Jurkat, Clone E6-1 (cell line): ENCODE measurements at regions not wholly inside any gene's neighbourhood (a gene's known extent, or its start where the extent isn't known, plus 50 kb on each side); places are given as distances from the start of the nearest gene placed in this dataset.

ENCODE experiments used
- DNase-seq: peaks from one replicate; pipeline ENCODE4 v3.0.0-alpha.2; 2011; ENCODE audit warnings: low read depth, low spot score
- H3K4me3 ChIP-seq: 2 replicates; pipeline ENCODE4 v1.5.1; 2011; ENCODE audit warnings: mild to moderate bottlenecking, low read length, control low read depth, moderate library complexity

DNA sequence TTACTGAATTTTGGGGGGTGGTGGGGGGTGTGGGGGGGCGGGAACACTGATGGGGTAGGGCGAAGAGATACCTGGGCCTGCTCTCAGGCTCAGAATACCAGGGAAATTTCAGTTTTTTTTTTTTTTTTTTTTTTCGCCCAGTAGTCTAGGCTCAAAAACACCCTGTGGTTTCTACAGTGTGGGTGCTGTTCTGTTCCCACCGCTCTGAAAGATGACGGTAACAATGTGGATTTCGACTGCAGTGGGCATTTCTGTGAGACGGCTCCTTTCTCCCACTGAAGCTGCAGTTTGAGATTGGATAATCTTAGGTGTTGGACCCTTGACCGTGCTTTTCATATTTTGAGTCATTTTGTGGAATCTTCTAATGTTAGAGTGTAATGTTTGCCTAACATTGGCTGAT, 143.8 kb upstream of the RGMA start:
- H3K4me3 ChIP-seq: peak overlapping the region; percentile 29
- DNase-seq: no peak

DNA sequence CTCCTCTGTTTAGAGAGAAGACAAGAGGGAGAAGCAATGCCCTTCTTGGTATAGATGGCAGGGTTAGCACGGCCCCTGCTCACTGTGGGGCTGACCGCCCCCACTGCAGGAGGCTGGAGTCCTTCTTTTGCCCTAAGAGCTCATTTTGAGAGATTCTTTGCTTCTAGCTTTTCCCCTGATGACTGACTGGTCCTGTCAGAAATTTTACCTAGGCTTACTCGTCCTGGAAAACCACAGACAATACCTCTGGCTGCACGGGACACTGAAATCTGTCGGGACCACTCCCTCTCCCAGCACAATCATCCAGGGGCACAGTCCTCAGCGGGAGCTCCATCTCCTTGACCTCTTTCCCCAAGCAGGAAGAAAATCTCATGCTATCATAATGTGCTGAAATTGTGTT, 143.0 kb upstream of the RGMA start:
- H3K4me3 ChIP-seq: peak overlapping the region; percentile 43
- no peak for DNase-seq

DNA sequence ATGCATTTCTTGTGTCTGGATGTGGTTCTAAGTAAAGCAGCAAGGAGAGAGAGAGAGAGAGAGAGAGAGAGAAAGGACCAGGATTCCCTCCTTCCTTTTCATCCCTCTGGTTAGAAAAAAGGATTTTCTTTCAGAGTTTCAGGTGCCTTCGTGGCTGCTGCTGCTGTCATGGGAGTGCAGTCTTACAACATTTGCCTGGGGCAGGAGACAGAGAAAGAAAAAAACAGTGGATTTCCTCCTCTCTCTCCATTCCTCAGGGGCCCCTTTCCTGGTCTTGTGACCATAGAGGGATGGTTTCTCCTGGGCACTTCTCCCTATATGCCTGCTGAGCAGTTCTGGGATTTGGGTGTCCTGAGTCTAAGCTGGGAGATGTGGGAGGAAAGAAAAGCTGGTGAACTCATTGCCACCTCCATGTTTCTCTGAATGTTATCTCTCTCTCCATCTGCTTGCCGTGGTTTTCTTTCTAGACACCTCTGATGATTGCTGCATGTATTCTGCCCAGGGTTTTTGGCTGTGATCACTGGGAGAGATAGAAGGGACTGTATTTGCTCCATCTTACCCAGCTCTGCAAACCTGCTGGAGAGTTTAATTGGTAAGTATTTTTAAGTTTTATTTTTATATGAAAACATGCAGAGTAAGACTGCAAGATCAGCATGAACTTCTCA, 142.4 kb upstream of the RGMA start:
- DNase-seq: peak; percentile 88

DNA sequence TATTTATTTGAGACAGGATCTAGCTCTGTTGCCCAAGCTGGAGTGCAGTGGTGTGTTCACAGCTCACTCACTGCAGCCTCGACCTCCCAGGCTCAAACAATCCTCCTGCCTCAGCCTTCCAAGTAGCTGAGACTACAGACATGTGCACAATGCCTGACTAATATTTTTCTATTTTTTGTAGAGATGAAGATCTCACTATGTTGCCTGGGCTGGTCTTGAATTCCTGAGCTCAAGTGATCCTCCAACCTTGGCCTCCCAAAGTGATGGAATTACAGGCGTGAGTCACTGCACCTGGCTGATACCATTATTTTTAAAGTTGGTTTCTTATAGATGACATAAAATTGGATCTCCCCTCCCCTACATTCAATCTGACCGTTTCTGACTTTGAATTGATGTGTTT, 139.5 kb upstream of the RGMA start:
- DNase-seq: no peak
- no peak overlapping the region for H3K4me3 ChIP-seq

More for the DNA sequence above, 142.4 kb upstream of the RGMA start:
- H3K4me3 ChIP-seq: peak overlapping the region; percentile 43

DNA sequence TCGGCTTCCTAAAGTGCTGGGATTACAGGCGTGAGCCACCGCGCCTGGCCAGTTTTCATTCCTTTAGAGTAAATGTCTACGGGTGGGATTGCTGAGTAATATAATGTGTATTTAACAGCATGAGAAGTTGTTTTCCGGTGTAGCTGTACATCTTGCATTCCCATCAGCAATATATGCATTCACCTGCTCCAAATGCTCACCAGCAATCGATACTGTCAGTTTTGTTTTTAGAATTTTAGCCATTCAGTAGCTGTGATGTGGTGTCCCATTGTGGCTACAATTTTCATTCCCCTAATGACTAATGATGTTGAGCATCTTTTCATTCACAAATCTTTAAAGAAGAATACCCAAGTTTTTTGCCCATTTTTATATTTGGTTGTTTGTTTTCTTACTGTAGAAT, 134.8 kb upstream of the RGMA start:
- no peak for DNase-seq

DNA sequence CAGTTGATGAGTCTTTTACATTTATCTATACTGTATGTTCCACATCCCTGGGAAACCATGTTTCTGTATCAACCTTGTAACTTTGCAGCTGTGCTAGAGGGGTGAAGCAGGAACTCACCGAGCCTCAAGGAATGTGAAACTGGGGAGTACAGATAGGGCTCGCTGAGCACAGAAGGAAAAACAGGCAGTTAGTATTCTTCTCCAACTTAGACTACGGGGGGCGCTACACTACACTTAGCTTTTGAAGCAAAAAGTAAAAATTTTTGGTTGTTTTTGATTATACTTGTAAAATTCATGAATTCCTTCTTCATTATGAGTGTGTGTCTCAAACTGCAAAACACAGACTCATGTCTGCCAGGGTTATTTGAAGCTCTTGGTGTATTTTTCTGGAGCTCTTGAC, 132.7 kb upstream of the RGMA start:
- no peak for DNase-seq
- H3K4me3 ChIP-seq: no peak overlapping the region

More for the DNA sequence above, 134.8 kb upstream of the RGMA start:
- H3K4me3 ChIP-seq: no peak overlapping the region

DNA sequence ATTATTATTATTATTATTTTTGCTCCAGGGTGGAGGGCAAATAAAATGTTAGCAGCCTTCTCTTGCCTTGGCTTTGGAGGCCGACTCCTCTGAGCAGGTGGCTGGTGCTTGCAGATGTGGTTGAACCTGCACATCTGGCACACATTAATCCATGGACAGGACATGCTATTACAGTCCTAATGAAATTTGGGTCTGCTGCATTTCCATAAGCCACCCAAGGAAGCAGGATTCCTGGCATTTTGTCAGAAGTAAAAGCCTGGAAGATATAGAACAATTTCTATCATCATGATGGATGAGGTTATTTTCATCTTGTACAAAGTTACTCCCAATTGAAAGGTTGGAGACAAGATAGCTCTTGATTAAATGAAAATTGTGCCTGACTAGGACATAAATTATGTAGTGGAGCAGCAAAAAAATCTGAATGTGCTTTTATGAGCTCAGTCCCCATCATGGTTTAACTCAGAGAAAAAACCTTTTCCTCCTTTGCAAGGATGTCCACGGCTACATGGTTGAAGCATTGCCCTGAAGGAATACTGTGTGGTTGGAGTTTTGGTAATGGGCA, 130.9 kb upstream of the RGMA start:
- H3K4me3 ChIP-seq: no peak overlapping the region
- no peak for DNase-seq

DNA sequence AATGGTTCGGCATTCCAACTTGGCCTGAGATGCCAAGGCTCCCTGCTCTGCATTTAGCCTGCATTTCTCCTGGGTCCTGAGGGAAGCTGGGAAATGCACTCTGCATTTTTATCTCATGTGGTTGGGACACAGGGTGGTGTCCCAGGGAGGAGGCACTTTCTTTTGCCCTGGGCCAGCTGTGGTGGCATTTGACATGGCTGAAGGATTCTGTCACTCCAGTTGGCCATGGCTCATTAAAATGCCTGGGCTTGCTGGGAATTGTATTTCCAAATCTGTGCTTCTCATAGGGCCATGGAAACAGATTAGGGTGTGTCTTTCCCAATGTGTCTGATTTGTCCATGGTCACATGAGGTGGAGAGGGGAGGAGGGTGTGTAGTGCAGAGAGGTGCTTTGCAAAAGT, 128.3 kb upstream of the RGMA start:
- H3K4me3 ChIP-seq: no peak overlapping the region
- DNase-seq: no peak

DNA sequence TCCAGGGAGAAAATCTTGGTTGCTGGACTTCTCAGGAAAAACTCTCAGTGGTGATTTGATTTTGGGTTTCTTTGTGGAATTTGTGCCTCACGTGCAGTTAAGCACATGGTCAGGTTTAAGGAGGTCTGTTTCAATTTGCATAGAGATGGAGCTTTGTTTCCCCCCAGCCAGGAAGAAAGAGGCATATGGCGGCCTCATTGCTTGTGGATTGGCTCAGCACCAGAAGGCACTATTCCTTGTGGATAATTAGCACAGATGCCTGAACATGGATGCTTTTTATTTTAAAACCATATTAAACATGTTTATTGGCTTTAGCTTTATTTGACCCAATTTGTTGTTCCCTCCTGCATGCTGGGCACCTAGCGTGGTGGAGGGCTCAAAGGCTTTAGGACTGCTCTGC, 125.1 kb upstream of the RGMA start:
- H3K4me3 ChIP-seq: no peak overlapping the region
- DNase-seq: no peak

DNA sequence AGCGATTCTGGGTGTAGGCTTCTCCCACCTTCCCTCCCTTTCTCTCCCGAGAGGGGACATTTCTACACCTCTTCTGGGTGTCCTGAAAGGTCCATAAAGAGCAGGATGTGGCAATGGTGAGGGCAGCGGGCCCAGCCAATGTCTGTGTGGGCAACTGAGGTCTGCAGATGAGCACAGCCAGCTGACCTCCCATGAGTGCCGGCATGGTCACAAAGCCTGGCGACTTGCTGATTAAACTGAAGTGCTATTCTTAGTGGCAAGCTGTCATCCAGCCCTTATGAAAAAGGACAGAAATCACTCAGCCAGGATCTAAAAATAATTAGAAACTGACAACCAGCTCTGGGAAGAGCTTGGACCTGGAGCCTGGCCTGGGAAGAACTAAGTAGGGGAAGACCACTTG, 124.3 kb upstream of the RGMA start:
- H3K4me3 ChIP-seq: no peak overlapping the region
- DNase-seq: no peak

DNA sequence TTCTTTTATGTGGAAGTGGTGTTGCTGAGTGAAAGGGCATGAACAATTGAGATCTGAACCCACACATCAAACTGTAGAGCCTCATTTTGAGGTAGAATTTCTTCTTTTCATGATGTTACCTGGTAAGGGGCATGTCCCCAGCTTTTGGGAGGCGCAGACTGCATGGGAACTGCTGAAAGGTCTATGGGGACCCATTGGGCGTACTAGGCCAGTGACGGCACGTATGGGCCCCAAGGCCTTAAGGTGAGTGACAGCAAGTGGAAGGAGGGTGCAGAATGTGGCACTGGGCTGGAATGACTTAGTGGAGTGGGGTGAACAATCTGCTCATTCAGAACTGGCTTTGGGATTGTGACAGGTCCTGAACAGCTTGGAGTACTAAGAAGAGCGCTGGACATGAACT, 123.6 kb upstream of the RGMA start:
- DNase-seq: no peak

DNA sequence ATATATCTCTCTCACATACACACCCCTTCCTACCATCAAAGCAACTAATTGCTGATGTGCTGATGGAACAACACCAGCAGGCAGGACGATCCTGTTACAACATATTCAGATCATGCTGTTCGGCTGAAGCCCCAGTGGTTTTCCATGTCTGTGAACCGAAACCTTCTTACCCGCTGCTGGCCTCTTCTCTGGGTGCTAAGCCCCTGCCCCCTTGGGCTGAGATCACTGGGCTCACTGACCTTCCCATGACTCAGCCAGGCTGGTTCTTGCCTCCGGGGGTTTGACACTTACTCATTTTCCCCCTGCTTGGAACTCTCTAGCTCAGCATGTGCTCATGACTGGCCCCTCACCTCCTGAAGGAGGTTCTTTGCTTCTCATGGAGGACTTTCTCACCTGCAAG, 122.0 kb upstream of the RGMA start:
- DNase-seq: no peak
- no peak overlapping the region for H3K4me3 ChIP-seq

More for the DNA sequence above, 123.6 kb upstream of the RGMA start:
- no peak overlapping the region for H3K4me3 ChIP-seq

DNA sequence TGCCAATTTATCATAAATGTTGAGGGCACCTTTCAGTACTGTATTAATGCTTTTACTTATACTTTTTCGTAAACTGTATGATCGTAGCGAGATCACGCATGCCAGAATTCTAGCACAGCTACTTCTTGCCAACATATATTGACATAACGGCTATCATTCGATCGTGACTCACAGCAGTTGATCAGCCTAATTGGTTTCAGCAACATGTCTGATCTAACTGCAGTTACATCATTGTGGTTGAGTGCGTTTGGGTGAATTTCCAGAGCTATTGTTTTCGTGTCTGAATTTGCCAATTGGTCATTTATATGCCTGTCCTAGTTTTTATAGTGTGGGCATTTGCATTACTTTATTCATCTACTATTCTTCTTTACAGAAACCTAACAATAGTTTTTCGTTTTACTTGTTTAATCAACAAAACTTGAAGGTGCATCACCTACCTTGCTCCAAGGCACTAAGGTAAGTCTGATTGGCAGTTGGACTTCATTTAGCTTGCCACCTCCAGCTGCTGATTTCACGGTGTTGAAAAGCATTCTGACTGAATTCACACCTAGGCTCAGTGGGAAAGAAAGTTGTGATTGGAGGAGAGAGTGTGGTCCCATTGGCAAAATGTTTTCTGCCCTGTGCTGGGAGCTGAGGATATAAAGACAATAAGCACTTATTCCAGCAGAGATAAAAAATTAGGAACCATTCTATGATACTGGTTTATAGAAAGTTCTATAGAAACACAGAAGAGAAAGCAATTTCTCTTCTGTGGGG, 120.9 kb upstream of the RGMA start:
- H3K4me3 ChIP-seq: no peak overlapping the region
- no peak for DNase-seq

DNA sequence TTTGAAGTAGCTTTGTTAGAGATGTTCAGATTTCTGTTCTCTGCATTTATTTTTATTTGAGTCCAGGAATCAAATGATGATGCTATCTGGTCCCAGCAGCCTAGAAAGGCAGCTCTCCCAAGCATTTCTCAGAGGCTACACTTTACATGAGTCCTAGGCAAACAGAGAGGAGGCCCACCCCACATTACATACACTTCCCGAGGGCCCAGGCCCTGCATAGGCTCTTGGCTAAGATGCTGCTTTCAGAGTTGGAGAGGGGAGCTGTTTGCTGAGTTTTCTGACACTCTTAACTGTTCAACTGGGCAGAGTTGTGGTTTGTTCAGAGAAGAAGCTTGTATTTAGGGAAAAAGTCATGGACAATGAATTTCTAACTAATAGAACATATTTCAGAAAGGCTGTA, 117.9 kb upstream of the RGMA start:
- DNase-seq: no peak
- no peak overlapping the region for H3K4me3 ChIP-seq

DNA sequence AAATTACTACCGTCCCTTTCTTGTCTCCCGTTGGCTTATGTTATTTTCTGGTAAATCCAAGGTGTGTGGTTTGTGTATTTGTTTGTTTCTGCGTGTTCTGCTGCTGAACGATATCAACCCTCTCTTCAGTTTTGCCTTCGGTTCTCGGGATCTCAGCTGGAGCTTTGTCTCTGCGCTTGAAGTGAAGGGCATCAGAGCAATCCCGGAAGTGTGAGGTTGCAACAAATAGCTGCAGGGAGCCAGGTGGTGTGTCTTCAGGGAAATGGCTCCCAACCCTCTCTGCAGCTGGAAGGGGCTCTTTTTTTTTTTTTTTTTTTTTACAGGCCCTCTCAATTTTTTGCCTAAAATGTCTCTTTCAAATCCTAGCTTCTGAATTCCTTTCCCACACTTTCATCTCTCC, 116.4 kb upstream of the RGMA start:
- peak overlapping the region; percentile 23 for H3K4me3 ChIP-seq
- peak; percentile 91 for DNase-seq

DNA sequence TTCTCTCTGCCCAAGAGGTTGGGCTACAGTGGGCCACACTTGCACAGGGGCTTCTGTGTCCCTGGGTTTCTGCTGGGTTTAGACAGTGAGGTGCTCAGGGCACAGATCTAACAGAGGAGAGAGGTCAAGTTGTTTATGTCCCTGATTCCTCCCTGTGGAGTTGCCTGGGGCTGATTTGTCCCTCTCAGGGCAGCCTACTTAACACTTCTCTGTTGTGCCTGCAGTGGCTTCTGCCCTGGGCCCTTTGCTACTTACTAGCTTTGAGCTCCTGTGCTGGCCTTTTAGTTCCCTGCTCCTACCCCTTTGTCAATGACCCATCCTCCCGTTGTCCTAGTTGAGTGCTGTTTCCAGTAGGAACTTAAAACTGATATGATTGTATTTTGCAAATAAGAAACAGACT, 114.0 kb upstream of the RGMA start:
- no peak overlapping the region for H3K4me3 ChIP-seq
- no peak for DNase-seq

DNA sequence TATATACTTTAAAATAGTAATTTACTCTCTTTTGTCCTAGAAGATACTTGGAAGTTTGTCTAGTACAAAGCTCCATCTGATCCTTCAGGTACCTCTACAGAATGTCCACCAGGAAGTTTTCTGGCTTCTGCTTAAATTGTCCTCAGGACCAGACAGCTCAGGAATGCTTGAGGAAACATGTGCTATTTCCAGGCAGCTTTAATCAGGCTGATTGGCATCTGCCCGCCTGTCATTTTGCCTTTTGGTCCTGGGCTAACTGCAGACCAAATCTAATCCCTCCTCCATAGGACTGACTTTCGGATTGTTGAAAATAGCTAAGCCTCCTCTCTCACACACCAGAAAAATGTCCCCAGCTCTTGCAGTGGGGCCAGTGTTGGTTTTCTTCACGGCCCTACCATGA, 113.4 kb upstream of the RGMA start:
- DNase-seq: no peak
- no peak overlapping the region for H3K4me3 ChIP-seq

DNA sequence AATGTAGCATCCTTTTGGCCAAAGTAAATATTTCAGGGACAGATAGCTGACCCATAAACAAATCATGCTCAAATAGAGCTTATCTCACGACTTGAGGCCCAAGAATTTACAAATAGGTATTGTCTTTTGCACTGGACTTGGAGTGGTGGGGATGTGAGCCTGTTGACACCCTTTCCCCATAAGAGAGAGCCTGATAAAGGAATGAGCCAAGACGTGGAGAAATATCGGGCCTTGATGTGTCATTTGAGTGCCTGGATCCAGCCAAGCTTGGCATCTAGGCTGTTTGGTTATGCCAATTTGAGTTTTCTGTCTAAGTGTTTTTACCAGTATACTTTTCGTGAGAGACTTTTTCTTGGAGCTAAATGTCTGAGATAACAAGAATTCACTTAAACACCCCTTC, 112.9 kb upstream of the RGMA start:
- no peak for DNase-seq
- H3K4me3 ChIP-seq: no peak overlapping the region

DNA sequence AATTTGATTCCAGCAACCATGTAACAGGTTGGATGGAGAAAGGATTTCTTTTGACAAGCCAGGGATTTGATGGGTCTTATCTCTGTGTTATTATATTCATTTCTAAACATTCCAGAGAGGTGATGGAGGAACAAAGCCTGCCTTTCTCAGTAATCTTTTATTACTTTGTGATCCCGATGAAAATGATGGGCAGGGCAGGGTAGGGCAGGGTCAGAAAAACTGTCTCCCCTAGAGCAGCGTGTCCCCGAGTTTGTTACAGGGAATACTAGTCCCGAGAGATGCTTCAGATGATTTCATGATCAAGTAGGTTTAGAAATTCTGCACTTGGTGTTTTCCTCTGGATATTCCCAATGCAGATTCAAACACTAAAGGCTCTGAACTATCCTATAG, 111.8 kb upstream of the RGMA start:
- DNase-seq: no peak
- H3K4me3 ChIP-seq: no peak overlapping the region

DNA sequence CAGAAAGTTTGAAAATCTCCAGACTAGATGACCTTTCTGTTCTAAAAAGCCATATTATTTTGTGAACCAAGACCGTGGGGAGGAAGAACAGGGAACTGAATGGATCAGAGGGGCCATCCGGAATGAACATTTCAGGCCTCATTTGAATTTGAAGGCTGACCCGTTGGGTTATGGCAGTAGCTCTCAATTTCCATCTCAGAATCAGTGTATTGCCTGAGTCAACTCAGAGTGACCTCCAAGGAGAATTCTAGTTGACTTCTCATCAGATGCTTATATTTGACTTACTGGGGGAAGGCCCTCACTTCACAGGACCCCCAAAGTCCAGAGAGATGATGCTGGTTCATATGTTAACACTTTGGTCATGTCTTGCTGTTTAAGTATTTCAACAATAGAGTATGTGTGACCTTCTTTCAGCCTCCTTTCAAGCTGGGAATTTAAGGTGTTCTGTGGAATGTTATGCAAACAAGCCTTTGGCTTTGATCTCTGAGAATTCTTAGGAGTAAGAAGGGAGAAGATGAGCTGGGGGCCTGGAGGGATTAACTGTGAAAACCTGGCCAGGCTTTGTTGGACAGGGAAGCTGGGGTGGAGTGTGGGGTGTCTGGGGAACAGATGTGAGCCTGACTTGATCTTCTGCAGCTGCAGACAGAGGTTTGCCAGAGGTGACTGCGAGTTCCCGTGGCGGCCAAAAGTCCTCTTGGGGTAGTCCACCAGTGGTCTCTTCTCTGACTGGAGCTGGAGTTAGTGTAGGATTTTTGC, 111.2 kb upstream of the RGMA start:
- H3K4me3 ChIP-seq: no peak overlapping the region
- no peak for DNase-seq
